ENCODE measurements at regions not wholly inside any gene's neighbourhood (a gene's known extent, or its start where the extent isn't known, plus 50 kb on each side); places are given as distances from the start of the nearest gene placed in this dataset.

DNA sequence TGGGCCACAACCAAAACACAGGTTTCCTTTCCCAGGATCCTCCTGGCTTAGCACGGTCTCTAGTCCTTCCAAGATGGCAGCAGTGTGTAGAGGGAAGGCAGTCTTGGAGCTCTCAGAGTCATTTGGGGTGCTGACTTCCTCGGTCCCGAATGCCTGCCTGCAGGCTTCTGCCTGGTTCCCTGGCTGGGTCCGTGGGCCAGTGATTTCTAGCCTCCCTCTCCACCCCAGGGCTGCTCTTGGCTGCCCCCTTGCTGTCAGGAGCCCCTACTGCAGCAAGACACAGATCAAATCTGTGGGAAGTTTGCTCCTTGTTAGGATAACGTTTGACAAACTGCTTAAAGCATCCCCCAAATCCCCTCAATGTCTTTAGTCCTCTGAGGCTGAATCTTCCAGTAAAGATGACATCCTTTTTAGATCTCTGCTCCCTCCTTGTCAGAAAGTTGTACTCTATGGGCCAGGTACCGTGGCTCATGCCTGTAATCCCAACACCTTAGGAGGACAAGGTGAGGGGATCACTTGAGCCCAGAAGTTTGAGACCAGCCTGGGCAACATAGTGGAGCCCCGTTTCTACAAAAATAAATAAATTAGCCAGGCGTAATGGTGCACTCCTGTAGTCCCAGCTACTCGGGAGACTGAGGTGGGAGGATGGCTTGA, 272.5 kb downstream of the RRAGC start:
- H2AFZ ChIP-seq = peak overlapping the region; percentile 97

DNA sequence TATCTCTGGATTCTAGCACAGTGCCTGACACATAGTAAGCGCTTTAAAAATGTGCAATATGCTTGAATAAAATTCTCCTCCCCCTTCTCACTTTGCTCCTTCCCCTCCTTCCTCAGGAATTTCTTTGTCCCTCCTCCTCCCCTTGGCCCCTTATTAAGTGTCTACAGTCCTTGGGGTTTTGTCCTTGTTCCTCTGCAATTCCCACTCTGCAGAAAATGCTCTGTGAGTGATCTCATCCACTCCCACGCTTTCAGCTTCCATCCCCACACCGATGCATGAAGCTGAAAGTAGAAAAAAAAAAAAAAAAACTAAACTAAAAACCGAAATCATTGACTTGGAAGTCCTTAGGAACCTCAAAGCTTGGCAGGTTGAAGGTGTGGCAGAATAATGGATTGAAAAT, 273.6 kb downstream of the RRAGC start:
- 0 out of 2 replicates have a peak, but pooled peaks cover 4% of the 10 kb centered on the region for H3K9me2 ChIP-seq (ENCODE audit: insufficient read depth)
- H3K4me3 Mint-ChIP-seq = no peak overlapping the region
- H4K20me1 ChIP-seq (replicated peaks; ENCODE audit: insufficient read depth) = no peaks in the 10 kb centered on the region
- no peaks in the 10 kb centered on the region for H3K36me3 ChIP-seq (ENCODE audit: insufficient read depth)
- TF ChIP-seq EZH2phosphoT487 (IDR thresholded peaks at IDR 0.05; ENCODE audit: unreplicated experiment) (no peak), EZH2 (IDR thresholded peaks at IDR 0.05; ENCODE audit: low read depth, unreplicated experiment) (no peak)
- no peaks in the 10 kb centered on the region for H3F3A ChIP-seq (replicated peaks; ENCODE audit: low read depth)
- H3K27ac ChIP-seq (ENCODE audit: low read depth) = no peak overlapping the region
- H3K4me1 Mint-ChIP-seq = peaks cover 5% of the 10 kb centered on the region; the same call in 2 of the 3 replicates
- H3K4me1 ChIP-seq (ENCODE audit: insufficient read depth) = no peaks in the 10 kb centered on the region; the same call in 1 of the 2 replicates
- H3K36me3 Mint-ChIP-seq (ENCODE audit: low read depth) = no peaks in the 10 kb centered on the region
- DNase-seq (ENCODE audit: low spot score) = no peak
- no peak for ATAC-seq
- no peak overlapping the region for H3K27ac Mint-ChIP-seq
- H2AFZ ChIP-seq = no peak overlapping the region
- no peaks in the 10 kb centered on the region for H3K79me2 ChIP-seq (replicated peaks; ENCODE audit: insufficient read depth)
- no peak overlapping the region for H3K4me2 ChIP-seq
- H3K27me3 Mint-ChIP-seq (ENCODE audit: insufficient read depth, low read depth, poor library complexity) = peaks cover 7% of the 10 kb centered on the region
- no peaks in the 10 kb centered on the region for H3K27me3 ChIP-seq (ENCODE audit: insufficient read depth)
- H3K9me3 Mint-ChIP-seq = peaks cover 8% of the 10 kb centered on the region; the same call in 2 of the 3 replicates
- H3K4me3 ChIP-seq = no peak overlapping the region

More for the DNA sequence above, 272.5 kb downstream of the RRAGC start:
- Histone ChIP-seq H3K79me2 (replicated peaks; ENCODE audit: insufficient read depth) (no peaks in the 10 kb centered on the region), H3K9me2 (ENCODE audit: insufficient read depth) (0 out of 2 replicates have a peak, but pooled peaks cover 4% of the 10 kb centered on the region), H3F3A (replicated peaks; ENCODE audit: low read depth) (no peaks in the 10 kb centered on the region), H3K4me1 (ENCODE audit: insufficient read depth) (no peaks in the 10 kb centered on the region; the same call in 1 of the 2 replicates), H4K20me1 (replicated peaks; ENCODE audit: insufficient read depth) (no peaks in the 10 kb centered on the region), H3K27ac (ENCODE audit: low read depth) (no peak overlapping the region), H3K4me3 (no peak overlapping the region), H3K36me3 (ENCODE audit: insufficient read depth) (no peaks in the 10 kb centered on the region), H3K4me2 (no peak overlapping the region), H3K27me3 (ENCODE audit: insufficient read depth) (no peaks in the 10 kb centered on the region)
- peak; percentile 99 for ATAC-seq
- no peak overlapping the region for H3K27ac Mint-ChIP-seq
- TF ChIP-seq CTCF (conservative IDR thresholded peaks at IDR 0.05; ENCODE audit: low read depth in 2 of 2) = peak; percentile 95
- no peak for TF ChIP-seq EZH2phosphoT487 (IDR thresholded peaks at IDR 0.05; ENCODE audit: unreplicated experiment)
- H3K4me1 Mint-ChIP-seq = peaks cover 5% of the 10 kb centered on the region; the same call in 2 of the 3 replicates
- peaks cover 7% of the 10 kb centered on the region for H3K27me3 Mint-ChIP-seq (ENCODE audit: insufficient read depth, low read depth, poor library complexity)
- peak; percentile 86 for DNase-seq (ENCODE audit: low spot score)
- no peaks in the 10 kb centered on the region for H3K36me3 Mint-ChIP-seq (ENCODE audit: low read depth)
- H3K4me3 Mint-ChIP-seq = no peak overlapping the region; the same call in 2 of the 3 replicates
- peaks cover 8% of the 10 kb centered on the region; the same call in 2 of the 3 replicates for H3K9me3 Mint-ChIP-seq

DNA sequence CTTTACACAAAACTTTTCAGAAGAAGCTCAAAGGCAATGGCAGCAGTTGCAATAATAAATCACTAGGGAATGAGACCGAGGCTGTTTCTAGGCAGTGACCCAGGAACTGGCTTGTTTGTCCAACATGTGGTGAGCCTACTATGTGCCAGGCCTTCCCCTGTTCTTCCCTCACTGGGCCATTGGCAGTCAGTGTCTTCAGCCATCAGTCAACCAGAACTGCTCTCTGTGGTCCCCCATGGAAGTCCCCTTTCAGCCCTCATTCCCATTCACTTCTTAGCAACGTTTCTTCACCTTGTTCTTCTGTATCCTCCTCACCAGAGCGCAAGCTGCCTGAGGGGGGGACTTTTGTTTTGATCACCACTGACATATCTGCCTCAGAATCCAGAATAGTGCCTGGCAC, 274.1 kb downstream of the RRAGC start:
- H3K4me3 Mint-ChIP-seq = no peak overlapping the region
- Histone ChIP-seq H3F3A (replicated peaks; ENCODE audit: low read depth) (no peaks in the 10 kb centered on the region), H3K4me2 (no peak overlapping the region), H3K4me1 (ENCODE audit: insufficient read depth) (peaks cover 2% of the 10 kb centered on the region), H3K4me3 (no peak overlapping the region), H3K36me3 (ENCODE audit: insufficient read depth) (no peaks in the 10 kb centered on the region), H2AFZ (no peak overlapping the region), H3K27me3 (ENCODE audit: insufficient read depth) (peaks cover 4% of the 10 kb centered on the region), H3K79me2 (replicated peaks; ENCODE audit: insufficient read depth) (no peaks in the 10 kb centered on the region), H3K9me2 (ENCODE audit: insufficient read depth) (0 out of 2 replicates have a peak, but pooled peaks cover 4% of the 10 kb centered on the region), H4K20me1 (replicated peaks; ENCODE audit: insufficient read depth) (no peaks in the 10 kb centered on the region), H3K27ac (ENCODE audit: low read depth) (no peak overlapping the region)
- H3K4me1 Mint-ChIP-seq = peaks cover 9% of the 10 kb centered on the region; the same call in 2 of the 3 replicates
- DNase-seq (ENCODE audit: low spot score) = no peak
- no peaks in the 10 kb centered on the region for H3K36me3 Mint-ChIP-seq (ENCODE audit: low read depth)
- H3K27me3 Mint-ChIP-seq (ENCODE audit: insufficient read depth, low read depth, poor library complexity) = peaks cover 7% of the 10 kb centered on the region
- H3K27ac Mint-ChIP-seq = no peak overlapping the region
- no peak for ATAC-seq
- peaks cover 8% of the 10 kb centered on the region; the same call in 2 of the 3 replicates for H3K9me3 Mint-ChIP-seq
- TF ChIP-seq ZNF331 (CRISPR knock-in tag; IDR thresholded peaks at IDR 0.05; ENCODE audit: low read depth) = no peak
- TF ChIP-seq CTCF (conservative IDR thresholded peaks at IDR 0.05; ENCODE audit: low read depth in 2 of 2) = no peak

Measured in GM23338 (cell line).